GM19397 (cell line): ENCODE measurements at regions not wholly inside any gene's neighbourhood (a gene's known extent, or its start where the extent isn't known, plus 50 kb on each side); places are given as distances from the start of the nearest gene placed in this dataset.
A peak's percentile ranks its signal among the peaks of the same experiment; 100 is the strongest.
"Not testable (repeated sequence)": the region's sequence is repeated elsewhere in the genome, so short reads cannot be mapped to it uniquely, and the experiment has no call there.

Experiments used
- ATAC-seq: cut with Tn5 transposase; IDR thresholded peaks from one replicate; pipeline ENCODE4 v1.9.1; 2021; ENCODE audit warnings: mild to moderate bottlenecking, moderate library complexity; ENCODE audit not compliant: unreplicated experiment

DNA sequence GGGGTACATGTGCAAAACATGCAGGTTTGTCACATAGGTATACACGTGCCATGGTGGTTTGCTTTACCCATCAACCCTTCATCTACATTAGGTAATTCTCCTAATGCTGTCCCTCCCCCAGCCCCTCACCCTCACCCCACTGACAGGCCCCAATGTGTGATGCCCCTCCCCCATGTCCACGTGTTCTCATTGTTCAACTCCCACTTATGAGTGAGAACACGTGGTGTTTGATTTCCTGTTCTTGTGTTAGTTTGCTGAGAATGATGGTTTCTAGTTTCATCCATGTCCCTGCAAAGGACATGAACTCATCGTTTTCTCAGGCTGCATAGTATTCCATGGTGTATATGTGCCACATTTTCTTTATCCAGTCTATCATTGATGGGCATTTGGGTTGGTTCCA lies 232.9 kb upstream of the RASGRP1 start:
- not testable (repeated sequence) for ATAC-seq

DNA sequence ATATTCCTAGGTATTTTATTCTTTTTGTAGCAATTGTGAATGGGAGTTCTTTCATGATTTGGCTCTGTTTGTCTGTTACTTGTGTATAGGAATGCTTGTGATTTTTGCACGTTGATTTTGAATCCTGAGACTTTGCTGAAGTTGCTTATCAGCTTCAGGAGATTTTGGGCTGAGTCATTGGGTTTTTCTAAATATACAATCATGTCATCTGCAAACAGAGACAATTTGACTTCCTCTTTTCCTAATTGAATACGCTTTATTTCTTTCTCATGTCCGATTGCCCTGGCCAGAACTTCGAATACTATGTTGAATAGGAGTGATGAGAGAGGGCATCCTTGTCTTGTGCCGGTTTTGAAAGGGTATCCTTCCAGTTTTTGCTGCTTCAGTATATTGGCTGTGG lies 234.6 kb upstream of the RASGRP1 start:
- not testable (repeated sequence) for ATAC-seq

DNA sequence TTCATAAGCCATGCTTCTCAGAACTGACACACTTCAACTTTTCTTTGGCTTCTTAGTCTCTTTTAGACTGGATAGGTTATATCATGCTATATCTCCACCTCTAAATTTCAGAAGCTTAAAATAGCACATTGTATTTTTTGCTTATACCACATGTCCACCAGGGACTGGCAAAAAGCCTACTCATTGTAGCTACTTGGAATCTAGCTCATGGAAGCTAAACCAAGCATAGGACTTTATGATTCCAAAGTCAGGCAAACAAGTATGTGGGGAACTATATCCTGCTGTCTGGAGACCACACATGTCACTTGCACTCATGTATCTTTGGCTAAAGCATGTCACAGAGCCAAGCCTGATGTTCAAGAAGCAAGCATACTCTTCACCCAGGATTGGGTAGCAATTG lies 245.0 kb upstream of the RASGRP1 start:
- ATAC-seq, result no peak

DNA sequence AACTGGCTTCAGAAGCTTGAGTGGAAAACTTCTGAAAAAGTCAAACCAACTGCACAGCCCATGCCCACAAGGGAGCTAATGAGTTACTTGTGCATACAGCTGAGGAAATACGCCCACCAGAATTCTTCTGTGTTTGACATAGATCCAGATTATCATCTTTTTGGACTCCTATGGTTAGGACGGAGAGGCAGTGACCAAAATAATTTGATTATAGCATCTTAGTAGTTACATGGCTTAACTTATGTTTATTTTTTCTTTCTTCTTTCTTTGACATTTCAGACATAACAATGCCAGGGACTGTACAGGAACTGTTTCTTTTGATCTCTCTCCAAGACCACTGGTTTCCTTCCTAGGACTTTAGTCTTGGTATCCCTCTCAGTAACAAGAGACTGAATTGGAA lies 246.1 kb upstream of the RASGRP1 start:
- no peak for ATAC-seq

DNA sequence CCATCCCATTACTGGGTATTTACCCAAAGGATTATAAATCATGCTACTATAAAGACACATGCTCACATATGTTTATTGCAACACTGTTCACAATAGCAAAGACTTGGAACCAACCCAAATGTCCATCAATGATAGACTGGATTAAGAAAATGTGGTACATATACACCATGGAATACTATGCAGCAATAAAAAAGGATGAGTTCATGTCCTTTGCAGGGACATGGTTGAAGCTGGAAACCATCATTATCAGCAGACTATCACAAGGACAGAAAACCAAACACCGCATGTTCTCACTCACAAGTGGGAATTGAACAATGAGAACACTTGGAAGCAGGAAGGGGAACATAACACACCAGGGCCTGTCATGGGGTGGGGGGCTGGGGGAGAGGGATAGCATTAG lies 249.6 kb upstream of the RASGRP1 start:
- ATAC-seq, result not testable (repeated sequence)

DNA sequence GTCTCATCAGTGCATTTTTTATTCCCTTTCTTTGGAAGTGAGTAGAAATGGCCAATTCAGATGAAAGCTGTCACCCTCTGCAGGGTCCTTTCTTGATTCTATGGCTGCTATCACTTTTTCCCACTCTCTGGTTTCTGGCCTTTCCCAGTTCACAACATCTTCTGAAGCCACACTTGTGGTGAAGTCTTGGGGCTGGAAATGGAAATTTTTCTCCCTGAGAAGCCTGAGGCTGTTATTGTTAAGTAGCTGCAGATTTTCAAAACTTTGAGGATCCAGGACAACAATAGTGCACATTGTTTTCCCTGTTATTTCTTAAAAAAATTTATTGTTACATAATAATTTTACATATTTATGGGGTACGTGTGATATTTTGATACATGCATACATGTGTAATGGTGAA lies 250.3 kb upstream of the RASGRP1 start:
- no peak for ATAC-seq

DNA sequence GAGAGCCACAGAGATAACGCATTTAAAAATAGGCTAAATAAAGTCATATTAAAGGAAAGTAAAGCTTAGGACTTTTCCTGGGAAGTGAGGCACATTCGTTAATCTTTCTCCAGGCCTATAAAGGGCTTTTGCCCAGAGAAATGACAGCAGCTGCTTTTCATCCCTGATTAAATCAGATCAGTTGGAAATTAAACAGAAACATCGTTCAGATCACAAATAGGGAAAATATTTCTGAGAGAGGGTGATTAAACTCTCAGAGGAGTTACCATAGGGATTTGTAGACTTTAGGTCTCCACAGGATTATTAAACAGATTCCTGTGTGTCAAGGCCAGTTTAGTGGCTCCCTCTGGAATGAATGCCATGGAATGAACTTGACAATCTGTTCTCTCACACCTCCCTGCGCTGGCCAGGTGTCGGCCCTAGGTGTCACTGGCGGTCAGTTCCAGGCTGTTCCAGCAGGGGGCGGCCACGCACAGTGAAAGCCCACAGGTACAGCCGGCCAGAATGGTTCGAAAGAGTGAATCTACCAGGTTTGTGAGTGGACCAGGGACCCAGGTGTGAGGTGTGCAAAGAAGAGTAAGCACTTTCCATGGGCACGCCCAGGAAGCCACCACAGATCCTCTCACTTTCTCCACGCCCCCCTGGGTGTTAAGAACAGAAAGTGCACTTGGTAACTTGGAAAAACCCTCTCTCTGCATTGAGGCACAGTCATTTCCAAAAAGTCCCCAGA lies 253.0 kb upstream of the RASGRP1 start:
- peak; percentile 88 for ATAC-seq

DNA sequence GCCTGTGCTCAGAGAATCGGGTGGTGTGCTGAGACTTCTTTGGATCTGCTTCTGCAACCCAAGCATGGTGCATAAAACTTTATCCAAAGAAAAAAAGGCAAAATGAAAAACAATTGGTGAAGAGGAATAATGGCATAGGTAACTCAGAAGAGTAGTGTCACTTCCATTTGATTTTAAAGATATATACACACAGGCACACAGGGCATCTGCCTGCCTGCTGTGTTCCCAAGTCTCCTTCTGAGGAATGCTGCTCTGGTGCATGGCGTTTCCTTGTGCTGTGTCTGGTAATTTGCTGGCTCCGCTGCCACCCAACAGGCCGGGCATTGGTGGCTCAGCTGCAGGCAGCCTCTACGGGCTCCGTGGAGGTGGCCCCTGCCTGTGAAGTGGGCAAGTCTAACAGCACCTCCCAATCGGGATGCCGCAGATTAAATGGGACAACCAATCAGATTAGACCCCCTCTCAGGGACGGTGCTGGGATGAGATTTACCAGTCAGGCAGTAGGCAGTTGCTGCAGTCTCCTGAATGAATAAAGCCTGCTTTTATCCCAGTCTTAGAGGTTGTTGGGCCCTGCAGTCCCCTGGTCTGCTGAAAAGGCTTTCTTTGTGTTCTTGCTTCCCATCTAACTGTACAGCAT lies 253.7 kb upstream of the RASGRP1 start:
- ATAC-seq, result no peak

DNA sequence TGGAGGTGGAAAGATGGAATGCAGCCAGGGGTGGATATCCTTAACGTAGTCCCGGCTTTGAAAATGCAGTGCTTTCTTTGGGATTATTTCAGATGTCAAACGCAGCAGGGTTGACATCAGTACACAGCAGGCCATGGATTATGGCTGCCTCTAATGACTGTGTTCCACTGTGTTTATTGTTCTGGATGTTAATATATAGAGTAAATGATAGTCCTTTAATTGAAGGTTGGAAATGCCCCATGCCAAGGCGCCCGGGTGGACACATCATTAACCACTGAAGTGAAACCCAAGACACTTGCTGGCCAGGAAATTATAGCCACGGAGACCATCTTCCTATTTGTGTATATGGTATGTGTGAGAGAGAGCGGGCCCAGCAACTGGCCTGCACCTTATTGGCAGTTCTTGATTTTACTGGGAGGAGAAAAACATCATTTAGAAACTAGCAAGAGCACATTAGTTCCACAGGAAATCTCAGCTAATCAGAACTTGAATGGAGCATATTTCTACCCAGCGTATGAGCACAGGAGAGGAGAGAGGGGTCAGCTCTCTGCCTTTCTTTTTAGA lies 254.9 kb upstream of the RASGRP1 start:
- no peak for ATAC-seq

DNA sequence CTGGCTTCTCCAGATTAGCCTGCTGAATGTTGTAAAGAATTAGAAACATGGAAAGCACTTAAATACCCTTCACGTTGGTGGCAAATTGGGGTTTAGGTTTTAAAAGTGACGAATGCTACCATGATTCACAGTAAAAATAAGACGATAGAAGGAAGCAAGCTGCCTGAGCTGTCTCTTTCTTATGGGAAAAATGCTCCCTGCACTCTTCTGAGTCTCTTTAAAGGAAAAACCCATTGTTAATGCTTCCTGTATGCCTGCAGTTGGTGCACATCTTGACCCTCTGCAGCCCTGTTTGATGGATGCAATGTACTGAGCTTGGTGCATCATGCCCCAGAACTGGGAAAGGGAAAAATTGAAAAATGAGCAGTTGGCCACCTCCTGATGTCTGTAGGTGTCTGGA lies 258.6 kb upstream of the RASGRP1 start:
- no peak for ATAC-seq

DNA sequence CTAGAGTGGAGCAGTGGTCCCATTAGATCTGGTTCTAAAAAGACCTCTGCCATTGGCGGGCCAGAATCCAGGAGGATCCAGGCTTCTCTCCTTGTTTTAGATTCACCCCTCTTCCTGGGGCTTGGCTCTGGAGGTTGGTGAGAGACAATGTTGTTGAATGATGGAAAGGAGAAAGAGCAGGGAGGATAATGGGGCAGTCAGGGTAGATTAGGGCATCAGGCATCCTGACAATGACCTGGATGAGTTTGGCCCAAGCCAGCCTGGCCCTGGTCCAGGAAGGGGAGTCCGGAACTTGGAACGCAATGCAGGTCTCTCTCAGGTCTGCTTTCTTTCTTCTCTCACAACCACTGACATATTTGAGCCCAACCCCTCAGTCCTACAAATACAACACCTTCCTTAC lies 260.1 kb upstream of the RASGRP1 start:
- ATAC-seq, result no peak

DNA sequence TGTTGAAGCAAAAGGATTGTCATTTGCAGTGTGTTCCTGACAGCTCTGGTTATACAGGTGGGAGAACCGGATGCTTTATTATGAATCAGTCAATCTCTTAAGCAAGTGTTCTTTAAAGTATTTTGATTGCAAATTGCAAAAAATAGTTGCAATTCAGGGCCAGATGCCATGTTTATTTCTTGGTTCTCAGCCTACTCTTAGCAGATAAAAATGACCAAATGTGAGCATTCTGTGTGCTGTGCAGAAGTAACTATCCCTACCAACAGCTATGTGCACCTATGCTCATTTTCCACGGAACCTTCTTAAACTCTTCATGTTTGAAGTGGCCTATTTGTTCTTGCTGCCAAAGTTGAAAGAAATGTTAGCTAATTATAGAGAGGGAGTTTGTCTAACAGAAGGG lies 262.3 kb upstream of the RASGRP1 start:
- ATAC-seq, result no peak

DNA sequence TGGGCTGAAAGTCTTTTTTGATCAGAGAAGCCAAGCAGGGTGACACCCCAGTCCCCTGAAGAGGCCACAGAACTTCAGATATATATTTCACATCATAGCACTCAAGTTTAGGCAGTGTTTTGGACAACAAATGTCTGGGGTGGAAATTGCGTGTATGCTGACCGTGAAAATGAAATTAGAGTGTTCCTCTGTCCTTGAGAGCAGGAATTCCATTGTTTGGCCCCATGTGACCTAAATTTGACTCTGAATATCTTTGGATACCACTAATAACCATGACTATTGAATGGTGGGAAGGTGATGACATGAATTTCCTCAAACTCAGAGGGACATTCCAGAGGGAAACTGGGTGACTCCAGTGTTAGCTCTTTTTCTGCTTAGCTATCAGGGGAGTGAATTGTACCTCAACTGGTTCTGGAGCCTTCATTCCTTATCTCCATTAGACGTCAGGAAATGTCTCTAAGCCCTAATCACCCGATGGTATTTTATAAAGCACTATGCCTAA lies 263.5 kb upstream of the RASGRP1 start:
- ATAC-seq, result no peak

DNA sequence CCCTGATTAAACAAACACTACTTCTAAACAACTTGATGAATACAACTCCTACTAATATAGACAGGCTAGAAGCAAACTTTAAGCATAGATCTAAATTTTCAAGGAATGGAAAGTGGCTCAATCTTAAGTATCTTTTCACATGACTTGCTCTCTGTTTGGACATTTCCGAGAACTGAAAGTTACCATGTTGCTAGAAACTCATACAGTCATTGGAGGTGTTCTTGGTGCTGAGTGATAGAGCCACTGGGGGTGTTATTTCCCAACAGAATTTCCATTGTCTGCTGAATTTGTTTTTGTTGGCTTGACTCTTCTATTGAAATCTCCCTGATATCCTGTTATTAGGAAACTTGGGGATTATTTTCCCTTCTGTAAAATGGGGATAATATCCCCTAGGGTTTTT lies 264.5 kb upstream of the RASGRP1 start:
- no peak for ATAC-seq

DNA sequence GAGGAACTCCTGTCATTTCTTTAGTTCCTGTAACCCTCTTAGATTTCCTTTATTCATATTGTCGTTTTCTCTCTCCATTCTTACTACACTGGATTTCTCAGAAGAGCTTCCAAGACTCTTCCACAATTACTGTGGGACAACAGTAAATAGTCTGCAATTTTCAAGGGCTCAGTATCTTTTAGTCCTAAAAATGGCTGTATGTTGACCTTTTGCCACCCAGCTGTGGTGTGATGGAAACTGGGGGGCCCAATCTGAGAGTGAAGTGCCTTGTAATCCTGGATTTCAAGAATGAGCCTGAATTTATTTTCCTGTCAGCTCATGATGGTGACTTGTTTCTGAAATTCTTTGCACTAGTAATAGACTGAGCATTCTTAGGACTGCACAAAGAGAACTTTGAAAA lies 277.6 kb upstream of the RASGRP1 start:
- no peak for ATAC-seq

DNA sequence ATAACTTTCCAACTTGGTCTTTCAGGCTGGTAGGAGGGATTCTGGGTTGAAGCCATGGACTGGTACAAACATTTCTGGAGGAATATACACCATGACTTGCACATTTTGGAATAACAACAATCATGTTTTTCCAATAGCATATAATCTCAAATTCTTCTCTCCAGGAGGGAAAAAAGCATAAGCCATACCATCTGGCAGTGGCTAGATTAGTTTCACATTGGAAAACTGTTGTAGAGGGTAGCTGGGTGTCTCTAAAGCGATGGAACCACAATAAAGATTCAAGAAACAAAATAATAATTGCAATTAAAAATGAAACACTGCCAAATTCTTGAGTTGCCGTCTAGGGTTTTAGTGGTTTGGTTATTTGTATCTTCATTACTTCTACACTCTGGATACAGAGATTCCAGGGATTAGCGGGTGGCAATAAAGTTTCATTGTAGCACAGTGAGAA lies 278.5 kb upstream of the RASGRP1 start:
- no peak for ATAC-seq

DNA sequence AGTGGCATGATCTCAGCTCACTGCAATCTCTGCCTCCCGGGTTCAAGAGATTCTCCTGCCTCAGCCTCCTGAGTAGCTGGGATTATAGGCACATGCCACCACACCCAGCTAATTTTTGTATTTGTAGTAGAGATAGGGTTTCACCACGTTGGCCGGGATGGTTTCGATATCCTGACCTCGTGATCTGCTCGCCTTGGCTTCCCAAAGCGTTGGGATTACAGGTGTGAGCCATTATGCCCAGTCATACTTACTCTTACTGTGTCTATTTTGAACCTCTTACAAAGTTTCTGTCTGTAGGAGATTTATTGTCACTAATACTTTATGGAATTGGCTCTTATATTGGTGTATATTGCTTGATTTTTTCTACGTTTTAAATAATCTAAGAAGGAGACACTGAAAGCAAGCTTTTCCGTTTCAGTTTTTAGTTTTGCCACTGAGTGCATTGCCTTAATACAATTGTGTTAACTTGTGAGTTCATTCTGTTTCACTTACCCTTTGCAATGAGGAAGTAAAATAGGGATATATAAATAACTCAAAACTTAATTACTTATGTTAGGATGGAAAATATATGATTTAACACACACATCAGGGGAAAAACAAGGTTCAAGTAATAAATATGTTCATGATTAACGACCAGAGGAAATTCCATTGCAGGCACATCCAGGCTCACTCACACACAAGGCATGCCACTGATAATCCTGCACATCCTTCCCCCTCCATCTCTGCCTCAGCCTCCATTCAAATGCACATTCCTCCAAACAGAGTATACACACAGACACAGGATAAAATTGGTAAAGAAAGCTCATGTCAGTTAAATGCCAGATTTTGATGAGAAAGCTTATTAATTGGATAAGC lies 279.3 kb upstream of the RASGRP1 start:
- ATAC-seq, result no peak

DNA sequence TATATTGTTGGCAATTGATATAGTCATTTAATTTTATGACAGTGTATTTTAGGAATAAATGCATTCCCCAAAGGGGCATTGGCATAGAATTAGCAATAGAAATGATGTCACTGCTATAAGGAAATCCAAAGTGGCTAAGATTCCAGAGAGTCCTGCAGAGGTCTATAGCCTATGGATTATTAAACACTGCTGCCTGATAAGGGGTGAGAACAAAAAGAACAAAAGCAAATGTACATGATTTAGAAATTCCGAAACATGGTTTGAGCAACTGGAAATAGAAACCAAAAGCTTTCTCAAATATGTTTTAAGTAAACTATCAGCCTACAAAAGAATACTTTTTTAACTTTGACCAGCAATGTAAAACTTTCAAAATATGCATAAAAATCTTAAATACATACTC lies 280.1 kb upstream of the RASGRP1 start:
- ATAC-seq, result no peak

DNA sequence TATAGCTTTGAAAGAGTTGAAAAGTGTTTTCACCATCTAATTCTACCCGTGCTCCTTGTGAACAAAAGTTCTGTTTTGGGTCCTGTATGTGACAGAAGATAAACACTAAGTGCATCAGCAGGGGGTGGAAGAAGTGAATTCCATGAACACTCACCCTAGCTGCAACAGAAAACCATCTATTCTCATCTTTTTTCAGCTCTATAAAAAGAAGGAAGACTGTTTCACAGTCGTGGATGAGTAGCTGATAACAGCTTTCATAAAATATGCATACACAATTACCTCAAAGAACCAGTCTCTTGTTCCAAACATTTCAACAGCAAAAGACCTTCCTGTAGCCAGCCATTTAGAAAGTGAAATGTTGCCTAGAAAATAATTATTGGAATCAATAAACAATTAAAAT lies 281.7 kb upstream of the RASGRP1 start:
- no peak for ATAC-seq

DNA sequence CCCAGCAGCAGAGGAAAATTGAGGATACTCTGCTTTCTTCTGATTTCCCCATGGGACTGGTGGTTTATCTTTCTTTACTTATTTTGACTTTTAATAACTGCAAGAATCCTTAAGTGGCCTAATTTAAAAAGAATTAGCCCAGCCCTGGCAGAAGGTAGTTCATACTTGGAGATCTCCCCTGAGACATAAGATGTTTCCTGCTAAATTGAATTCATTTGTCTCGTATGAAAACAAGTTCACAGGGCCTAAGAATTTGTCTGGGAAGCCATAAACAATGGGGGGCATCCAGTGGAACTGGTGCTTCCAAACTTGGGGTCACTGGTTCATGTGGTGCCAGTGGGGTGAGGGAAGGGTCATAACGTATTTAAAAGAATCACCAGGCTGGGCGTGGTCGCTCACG lies 283.1 kb upstream of the RASGRP1 start:
- ATAC-seq, result no peak

DNA sequence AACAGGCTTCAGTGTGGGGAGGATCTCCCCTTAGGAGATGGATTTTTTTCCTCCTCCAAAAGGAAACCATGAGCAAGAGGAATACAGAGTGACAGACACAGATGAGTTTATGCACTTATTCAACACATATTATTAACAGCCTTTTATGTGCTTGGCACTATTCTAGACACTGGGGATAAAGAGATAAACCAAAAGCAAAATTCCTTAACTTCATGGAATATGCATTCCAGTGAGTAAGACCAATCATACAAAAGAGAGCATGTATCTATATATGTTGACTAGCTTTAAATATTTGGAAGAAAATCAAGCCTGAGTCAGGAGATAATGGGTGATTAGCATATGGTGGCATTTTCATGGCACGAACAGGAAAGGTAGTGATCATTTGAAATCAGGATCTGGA lies 284.4 kb upstream of the RASGRP1 start:
- no peak for ATAC-seq
